PC-9 (cell line): ENCODE measurements at regions not wholly inside any gene's neighbourhood (a gene's known extent, or its start where the extent isn't known, plus 50 kb on each side); places are given as distances from the start of the nearest gene placed in this dataset.

Source experiments
- CTCF ChIP-seq: fragments of 200-600 bp; sonication (generic); conservative IDR thresholded peaks from 2 replicates; pipeline ENCODE4 v1.6.1; 2017; ENCODE audit warnings: mixed run types, antibody characterized with exemption, mild to moderate bottlenecking, moderate library complexity
- EZH2 ChIP-seq: fragments of 200-600 bp; sonication (generic); IDR thresholded peaks from 2 replicates; pipeline ENCODE4 v1.8.0; 2017; ENCODE audit warnings: antibody characterized with exemption, low read depth

GRCh38 chr2:223197046-223197445, 145.1 kb downstream of the KCNE4 start:
- no peak for TF ChIP-seq CTCF
- no peak for TF ChIP-seq EZH2
